ENCODE measurements at regions not wholly inside any gene's neighbourhood (a gene's known extent, or its start where the extent isn't known, plus 50 kb on each side); places are given as distances from the start of the nearest gene placed in this dataset.

- no peak for TF ChIP-seq CTCF (IDR thresholded peaks at IDR 0.05)
- no peak for TF ChIP-seq POLR2AphosphoS5 (IDR thresholded peaks at IDR 0.05)
Observed at GRCh38 chr7:156503196-156503595, 137.4 kb upstream of the RNF32 start.
